ENCODE measurements at regions not wholly inside any gene's neighbourhood (a gene's known extent, or its start where the extent isn't known, plus 50 kb on each side); places are given as distances from the start of the nearest gene placed in this dataset.

DNA sequence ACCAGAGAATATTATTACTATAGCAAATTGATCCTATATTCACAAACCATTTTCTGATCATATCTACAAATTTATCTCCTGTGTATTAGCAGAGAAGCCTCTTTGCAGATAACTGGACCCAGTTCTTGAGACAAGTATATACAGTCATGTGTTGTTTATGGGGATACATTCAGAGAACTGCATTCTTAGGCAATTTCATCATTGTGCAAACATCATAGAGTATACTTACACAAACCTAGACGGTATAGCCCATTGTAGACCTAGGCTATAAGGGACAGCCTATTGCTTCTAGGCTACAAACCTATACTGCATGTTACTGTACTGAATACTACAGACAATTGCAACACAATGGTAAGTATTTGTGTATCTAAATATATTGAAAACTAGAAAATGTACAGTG, 152.5 kb upstream of the SPANXN4 start:
- Histone ChIP-seq H3K4me1 (ENCODE audit: control insufficient read depth in 2 of 3, insufficient read depth in 2 of 3, low read depth in 1 of 3, low read length in 3 of 3) (no peaks in the 10 kb centered on the region), H3K27ac (ENCODE audit: low read depth in 2 of 2, low read length in 2 of 2) (no peak overlapping the region), H3K9ac (ENCODE audit: low read length in 3 of 3) (no peak overlapping the region), H3K36me3 (ENCODE audit: control insufficient read depth in 2 of 3, insufficient read depth in 3 of 3, low read length in 3 of 3) (no peaks in the 10 kb centered on the region), H3K9me3 (ENCODE audit: control insufficient read depth in 2 of 3, insufficient read depth in 1 of 3, low read length in 3 of 3) (no peaks in the 10 kb centered on the region), H3K27me3 (ENCODE audit: control insufficient read depth, insufficient read depth, low read length) (no peaks in the 10 kb centered on the region), H3K4me3 (ENCODE audit: low read length in 3 of 3) (no peak overlapping the region)
- DNase-seq (no peak), FAIRE-seq (no peak)
- TF ChIP-seq, protein P1, sequence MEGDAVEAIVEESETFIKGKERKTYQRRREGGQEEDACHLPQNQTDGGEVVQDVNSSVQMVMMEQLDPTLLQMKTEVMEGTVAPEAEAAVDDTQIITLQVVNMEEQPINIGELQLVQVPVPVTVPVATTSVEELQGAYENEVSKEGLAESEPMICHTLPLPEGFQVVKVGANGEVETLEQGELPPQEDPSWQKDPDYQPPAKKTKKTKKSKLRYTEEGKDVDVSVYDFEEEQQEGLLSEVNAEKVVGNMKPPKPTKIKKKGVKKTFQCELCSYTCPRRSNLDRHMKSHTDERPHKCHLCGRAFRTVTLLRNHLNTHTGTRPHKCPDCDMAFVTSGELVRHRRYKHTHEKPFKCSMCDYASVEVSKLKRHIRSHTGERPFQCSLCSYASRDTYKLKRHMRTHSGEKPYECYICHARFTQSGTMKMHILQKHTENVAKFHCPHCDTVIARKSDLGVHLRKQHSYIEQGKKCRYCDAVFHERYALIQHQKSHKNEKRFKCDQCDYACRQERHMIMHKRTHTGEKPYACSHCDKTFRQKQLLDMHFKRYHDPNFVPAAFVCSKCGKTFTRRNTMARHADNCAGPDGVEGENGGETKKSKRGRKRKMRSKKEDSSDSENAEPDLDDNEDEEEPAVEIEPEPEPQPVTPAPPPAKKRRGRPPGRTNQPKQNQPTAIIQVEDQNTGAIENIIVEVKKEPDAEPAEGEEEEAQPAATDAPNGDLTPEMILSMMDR (IDR thresholded peaks at IDR 0.05; ENCODE audit: borderline replicate concordance, extremely low read depth, insufficient read depth), result no peak
- intact Hi-C loops (cut with DNase I), result no loop called here

DNA sequence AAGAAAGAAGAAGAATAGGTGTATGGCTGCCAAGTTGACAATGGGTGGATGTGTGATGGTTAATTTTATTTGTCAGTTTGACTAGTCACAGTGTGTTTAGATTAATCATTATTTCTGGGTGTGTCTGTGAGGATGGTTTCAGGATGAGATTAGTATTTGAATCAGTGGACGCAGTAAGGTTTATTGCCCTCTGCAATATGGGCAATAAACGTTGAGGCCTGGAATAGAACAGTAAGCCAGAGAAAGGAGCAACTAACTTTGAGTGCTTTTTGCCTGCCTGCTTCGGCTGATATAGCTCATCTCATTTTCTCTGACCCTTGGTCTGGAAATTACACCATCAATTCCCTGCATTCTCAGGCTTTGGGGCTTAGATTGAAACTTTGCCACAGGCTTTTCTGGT, 140.8 kb upstream of the SPANXN4 start:
- H3K4me3 ChIP-seq (ENCODE audit: low read length in 3 of 3), result no peak overlapping the region
- no peak overlapping the region for H3K9ac ChIP-seq (ENCODE audit: low read length in 3 of 3)
- no peak for DNase-seq
- no peaks in the 10 kb centered on the region for H3K36me3 ChIP-seq (ENCODE audit: control insufficient read depth in 2 of 3, insufficient read depth in 3 of 3, low read length in 3 of 3)
- no peaks in the 10 kb centered on the region for H3K27me3 ChIP-seq (ENCODE audit: control insufficient read depth, insufficient read depth, low read length)
- no peaks in the 10 kb centered on the region for H3K9me3 ChIP-seq (ENCODE audit: control insufficient read depth in 2 of 3, insufficient read depth in 1 of 3, low read length in 3 of 3)
- H3K27ac ChIP-seq (ENCODE audit: low read depth in 2 of 2, low read length in 2 of 2), result no peak overlapping the region
- TF ChIP-seq, protein P1 (IDR thresholded peaks at IDR 0.05; ENCODE audit: borderline replicate concordance, extremely low read depth, insufficient read depth), result no peak
- FAIRE-seq, result no peak
- H3K4me1 ChIP-seq (ENCODE audit: control insufficient read depth in 2 of 3, insufficient read depth in 2 of 3, low read depth in 1 of 3, low read length in 3 of 3), result no peaks in the 10 kb centered on the region
- intact Hi-C loops (cut with DNase I), result no loop called here

DNA sequence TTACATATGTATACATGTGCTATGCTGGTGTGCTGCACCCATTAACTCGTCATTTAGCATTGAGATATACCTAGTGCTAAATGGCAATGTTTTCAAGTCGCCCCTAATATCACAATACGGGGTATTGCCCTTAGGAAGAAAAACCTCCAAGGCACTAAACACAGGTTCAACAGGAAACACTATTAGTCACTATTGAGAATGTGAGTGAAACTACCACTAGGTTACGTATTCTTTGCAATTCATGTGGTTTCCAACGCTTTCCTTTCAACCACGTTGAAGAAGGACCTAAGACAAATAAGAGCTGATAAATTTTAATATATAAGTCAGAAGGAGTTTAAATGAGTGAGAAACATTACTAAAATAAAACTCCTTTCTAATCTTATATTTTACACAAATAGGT, 134.7 kb upstream of the SPANXN4 start:
- intact Hi-C loops (cut with DNase I), result no loop called here
- no peak for FAIRE-seq
- TF ChIP-seq, protein P1 (IDR thresholded peaks at IDR 0.05; ENCODE audit: borderline replicate concordance, extremely low read depth, insufficient read depth), result no peak
- H3K4me3 ChIP-seq (ENCODE audit: low read length in 3 of 3), result no peak overlapping the region
- no peaks in the 10 kb centered on the region for H3K36me3 ChIP-seq (ENCODE audit: control insufficient read depth in 2 of 3, insufficient read depth in 3 of 3, low read length in 3 of 3)
- no peak overlapping the region for H3K27ac ChIP-seq (ENCODE audit: low read depth in 2 of 2, low read length in 2 of 2)
- DNase-seq, result no peak
- no peak overlapping the region for H3K9ac ChIP-seq (ENCODE audit: low read length in 3 of 3)
- H3K27me3 ChIP-seq (ENCODE audit: control insufficient read depth, insufficient read depth, low read length), result no peaks in the 10 kb centered on the region
- no peaks in the 10 kb centered on the region for H3K4me1 ChIP-seq (ENCODE audit: control insufficient read depth in 2 of 3, insufficient read depth in 2 of 3, low read depth in 1 of 3, low read length in 3 of 3)
- H3K9me3 ChIP-seq (ENCODE audit: control insufficient read depth in 2 of 3, insufficient read depth in 1 of 3, low read length in 3 of 3), result no peaks in the 10 kb centered on the region

DNA sequence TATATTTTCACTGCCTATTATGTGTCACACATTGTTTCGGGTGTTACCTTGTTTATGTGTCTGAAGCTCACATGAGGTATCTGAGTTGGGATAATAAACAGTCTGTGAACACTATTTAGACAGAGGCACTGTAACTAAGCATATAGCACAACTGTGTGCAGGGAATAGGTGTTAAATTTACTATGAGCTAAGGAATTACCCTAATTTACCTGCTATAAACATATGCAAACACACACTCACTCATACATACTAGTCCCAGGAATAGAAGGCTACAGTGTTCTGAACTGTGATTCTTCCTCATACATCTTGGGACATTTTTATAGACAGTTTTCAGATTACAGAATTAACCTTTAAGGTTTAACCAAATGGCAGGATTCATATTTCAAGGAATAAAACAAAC, 127.6 kb upstream of the SPANXN4 start:
- H3K36me3 ChIP-seq (ENCODE audit: control insufficient read depth in 2 of 3, insufficient read depth in 3 of 3, low read length in 3 of 3), result no peaks in the 10 kb centered on the region
- DNase-seq (no peak), FAIRE-seq (no peak)
- H3K4me3 ChIP-seq (ENCODE audit: low read length in 3 of 3), result no peak overlapping the region
- H3K27ac ChIP-seq (ENCODE audit: low read depth in 2 of 2, low read length in 2 of 2), result no peak overlapping the region
- intact Hi-C loops (cut with DNase I), result no loop called here
- H3K4me1 ChIP-seq (ENCODE audit: control insufficient read depth in 2 of 3, insufficient read depth in 2 of 3, low read depth in 1 of 3, low read length in 3 of 3), result no peaks in the 10 kb centered on the region
- TF ChIP-seq, protein P1 (IDR thresholded peaks at IDR 0.05; ENCODE audit: borderline replicate concordance, extremely low read depth, insufficient read depth), result no peak
- no peak overlapping the region for H3K9ac ChIP-seq (ENCODE audit: low read length in 3 of 3)
- H3K9me3 ChIP-seq (ENCODE audit: control insufficient read depth in 2 of 3, insufficient read depth in 1 of 3, low read length in 3 of 3), result no peaks in the 10 kb centered on the region
- no peaks in the 10 kb centered on the region for H3K27me3 ChIP-seq (ENCODE audit: control insufficient read depth, insufficient read depth, low read length)
